ENCODE measurements at regions not wholly inside any gene's neighbourhood (a gene's known extent, or its start where the extent isn't known, plus 50 kb on each side); places are given as distances from the start of the nearest gene placed in this dataset.

DNA sequence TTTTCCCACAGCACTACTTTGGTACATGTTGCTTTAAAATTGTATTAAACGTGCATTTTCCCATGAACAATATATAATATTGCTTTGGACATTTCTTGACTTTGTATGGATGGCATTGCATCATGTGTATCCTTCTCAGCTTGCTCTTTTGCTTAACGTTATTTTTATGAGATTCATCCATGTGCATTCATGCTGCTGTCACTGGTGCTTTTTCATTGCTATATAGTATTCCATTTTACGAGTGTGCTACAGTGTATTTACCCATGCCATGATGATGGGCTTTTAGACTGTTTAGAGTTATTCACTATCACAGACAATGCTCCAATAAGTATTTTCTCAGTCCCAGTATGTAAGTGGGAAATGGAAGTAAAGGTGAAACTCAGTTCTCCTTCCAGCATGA, 195.2 kb upstream of the COX10 start:
- Histone ChIP-seq H3F3A (ENCODE audit: insufficient read depth, low read length, poor library complexity, severe bottlenecking) (no peaks in the 10 kb centered on the region), H4K20me1 (ENCODE audit: insufficient read depth) (no peaks in the 10 kb centered on the region), H3K9ac (ENCODE audit: low read length) (no peak overlapping the region), H3K27ac (ENCODE audit: low read length) (no peak overlapping the region), H3K4me2 (ENCODE audit: low read length) (no peak overlapping the region), H3K27me3 (ENCODE audit: insufficient read depth, low read depth, low read length) (no peaks in the 10 kb centered on the region), H2AFZ (ENCODE audit: low read depth, low read length) (no peak overlapping the region), H3K36me3 (ENCODE audit: insufficient read depth, low read length) (no peaks in the 10 kb centered on the region), H3K4me3 (ENCODE audit: low read length) (no peak overlapping the region), H3K79me2 (replicated peaks; ENCODE audit: insufficient read depth, low read length) (no peaks in the 10 kb centered on the region), H3K9me2 (ENCODE audit: insufficient read depth, low read length) (no peaks in the 10 kb centered on the region), H3K9me3 (ENCODE audit: low read length) (no peaks in the 10 kb centered on the region)
- TF ChIP-seq RAD21 (conservative IDR thresholded peaks at IDR 0.05) (no peak), MXI1 (conservative IDR thresholded peaks at IDR 0.05; ENCODE audit: poor library complexity, severe bottlenecking) (no peak), EP300 (conservative IDR thresholded peaks at IDR 0.05; ENCODE audit: poor library complexity, severe bottlenecking) (no peak), EZH2 (IDR thresholded peaks at IDR 0.05; ENCODE audit: borderline replicate concordance, insufficient read depth, low read length, poor library complexity, severe bottlenecking) (no peak), SMC3 (conservative IDR thresholded peaks at IDR 0.05; ENCODE audit: poor library complexity) (no peak), TAF1 (IDR thresholded peaks at IDR 0.05; ENCODE audit: low read depth) (no peak), POLR2AphosphoS5 (IDR thresholded peaks at IDR 0.05) (no peak)
- TF ChIP-seq, protein P1, sequence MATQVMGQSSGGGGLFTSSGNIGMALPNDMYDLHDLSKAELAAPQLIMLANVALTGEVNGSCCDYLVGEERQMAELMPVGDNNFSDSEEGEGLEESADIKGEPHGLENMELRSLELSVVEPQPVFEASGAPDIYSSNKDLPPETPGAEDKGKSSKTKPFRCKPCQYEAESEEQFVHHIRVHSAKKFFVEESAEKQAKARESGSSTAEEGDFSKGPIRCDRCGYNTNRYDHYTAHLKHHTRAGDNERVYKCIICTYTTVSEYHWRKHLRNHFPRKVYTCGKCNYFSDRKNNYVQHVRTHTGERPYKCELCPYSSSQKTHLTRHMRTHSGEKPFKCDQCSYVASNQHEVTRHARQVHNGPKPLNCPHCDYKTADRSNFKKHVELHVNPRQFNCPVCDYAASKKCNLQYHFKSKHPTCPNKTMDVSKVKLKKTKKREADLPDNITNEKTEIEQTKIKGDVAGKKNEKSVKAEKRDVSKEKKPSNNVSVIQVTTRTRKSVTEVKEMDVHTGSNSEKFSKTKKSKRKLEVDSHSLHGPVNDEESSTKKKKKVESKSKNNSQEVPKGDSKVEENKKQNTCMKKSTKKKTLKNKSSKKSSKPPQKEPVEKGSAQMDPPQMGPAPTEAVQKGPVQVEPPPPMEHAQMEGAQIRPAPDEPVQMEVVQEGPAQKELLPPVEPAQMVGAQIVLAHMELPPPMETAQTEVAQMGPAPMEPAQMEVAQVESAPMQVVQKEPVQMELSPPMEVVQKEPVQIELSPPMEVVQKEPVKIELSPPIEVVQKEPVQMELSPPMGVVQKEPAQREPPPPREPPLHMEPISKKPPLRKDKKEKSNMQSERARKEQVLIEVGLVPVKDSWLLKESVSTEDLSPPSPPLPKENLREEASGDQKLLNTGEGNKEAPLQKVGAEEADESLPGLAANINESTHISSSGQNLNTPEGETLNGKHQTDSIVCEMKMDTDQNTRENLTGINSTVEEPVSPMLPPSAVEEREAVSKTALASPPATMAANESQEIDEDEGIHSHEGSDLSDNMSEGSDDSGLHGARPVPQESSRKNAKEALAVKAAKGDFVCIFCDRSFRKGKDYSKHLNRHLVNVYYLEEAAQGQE (IDR thresholded peaks at IDR 0.05; ENCODE audit: borderline replicate concordance): no peak
- TF ChIP-seq, protein P2, sequence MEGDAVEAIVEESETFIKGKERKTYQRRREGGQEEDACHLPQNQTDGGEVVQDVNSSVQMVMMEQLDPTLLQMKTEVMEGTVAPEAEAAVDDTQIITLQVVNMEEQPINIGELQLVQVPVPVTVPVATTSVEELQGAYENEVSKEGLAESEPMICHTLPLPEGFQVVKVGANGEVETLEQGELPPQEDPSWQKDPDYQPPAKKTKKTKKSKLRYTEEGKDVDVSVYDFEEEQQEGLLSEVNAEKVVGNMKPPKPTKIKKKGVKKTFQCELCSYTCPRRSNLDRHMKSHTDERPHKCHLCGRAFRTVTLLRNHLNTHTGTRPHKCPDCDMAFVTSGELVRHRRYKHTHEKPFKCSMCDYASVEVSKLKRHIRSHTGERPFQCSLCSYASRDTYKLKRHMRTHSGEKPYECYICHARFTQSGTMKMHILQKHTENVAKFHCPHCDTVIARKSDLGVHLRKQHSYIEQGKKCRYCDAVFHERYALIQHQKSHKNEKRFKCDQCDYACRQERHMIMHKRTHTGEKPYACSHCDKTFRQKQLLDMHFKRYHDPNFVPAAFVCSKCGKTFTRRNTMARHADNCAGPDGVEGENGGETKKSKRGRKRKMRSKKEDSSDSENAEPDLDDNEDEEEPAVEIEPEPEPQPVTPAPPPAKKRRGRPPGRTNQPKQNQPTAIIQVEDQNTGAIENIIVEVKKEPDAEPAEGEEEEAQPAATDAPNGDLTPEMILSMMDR (IDR thresholded peaks at IDR 0.05; ENCODE audit: poor library complexity, severe bottlenecking): no peak

DNA sequence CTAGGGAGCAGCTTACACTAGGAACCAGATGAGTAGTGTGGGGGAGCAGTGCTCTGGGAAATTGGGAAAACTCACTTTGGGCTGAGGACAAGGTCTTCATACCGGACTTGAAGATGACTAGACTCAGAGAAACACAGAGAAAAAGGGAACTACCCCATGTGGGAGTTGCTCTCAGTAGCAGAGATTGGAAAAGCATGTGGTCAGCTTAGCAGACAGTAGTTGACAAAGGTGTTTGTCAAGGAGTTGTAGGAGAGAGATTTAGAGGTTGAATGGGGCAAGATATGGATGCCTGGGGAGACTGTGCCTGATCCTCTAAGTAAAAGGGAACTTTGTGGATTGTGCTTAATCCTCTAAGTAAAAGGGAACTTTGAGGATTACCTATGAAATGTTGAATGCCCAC, 194.5 kb upstream of the COX10 start:
- Histone ChIP-seq H3K27me3 (ENCODE audit: insufficient read depth, low read depth, low read length) (no peaks in the 10 kb centered on the region), H3K9me2 (ENCODE audit: insufficient read depth, low read length) (no peaks in the 10 kb centered on the region), H4K20me1 (ENCODE audit: insufficient read depth) (no peaks in the 10 kb centered on the region), H3K4me3 (ENCODE audit: low read length) (no peak overlapping the region), H3K36me3 (ENCODE audit: insufficient read depth, low read length) (no peaks in the 10 kb centered on the region), H3K9ac (ENCODE audit: low read length) (no peak overlapping the region), H2AFZ (ENCODE audit: low read depth, low read length) (no peak overlapping the region), H3K4me2 (ENCODE audit: low read length) (no peak overlapping the region), H3K79me2 (replicated peaks; ENCODE audit: insufficient read depth, low read length) (no peaks in the 10 kb centered on the region), H3K27ac (ENCODE audit: low read length) (no peak overlapping the region), H3K9me3 (ENCODE audit: low read length) (no peaks in the 10 kb centered on the region), H3F3A (ENCODE audit: insufficient read depth, low read length, poor library complexity, severe bottlenecking) (no peaks in the 10 kb centered on the region)
- no peak for TF ChIP-seq TAF1 (IDR thresholded peaks at IDR 0.05; ENCODE audit: low read depth)
- TF ChIP-seq, protein P2 (IDR thresholded peaks at IDR 0.05; ENCODE audit: poor library complexity, severe bottlenecking): no peak
